Cerebellar cortex (tissue), 1 donor: ENCODE measurements at regions not wholly inside any gene's neighbourhood (a gene's known extent, or its start where the extent isn't known, plus 50 kb on each side); places are given as distances from the start of the nearest gene placed in this dataset.
"Not testable (repeated sequence)": the region's sequence is repeated elsewhere in the genome, so short reads cannot be mapped to it uniquely, and the experiment has no call there.

Source experiments
- DNase-seq: peaks from one replicate; pipeline ENCODE4 v3.0.0-alpha.2; 2015; ENCODE audit warnings: low spot score

GRCh38 chr13:38415233-38415632 is 65.6 kb downstream of the UFM1 start:
- no peak for DNase-seq

GRCh38 chr13:38417241-38417640 is 67.6 kb downstream of the UFM1 start:
- no peak for DNase-seq

GRCh38 chr13:38417727-38418126 is 68.1 kb downstream of the UFM1 start:
- DNase-seq, result no peak

- no peak for DNase-seq
Measured at GRCh38 chr13:38418286-38418685, 68.6 kb downstream of the UFM1 start.

- DNase-seq, result no peak
Measured at GRCh38 chr13:38419312-38419873, 69.7 kb downstream of the UFM1 start.

- DNase-seq, result no peak
Measured at GRCh38 chr13:38421590-38422560, 72.2 kb downstream of the UFM1 start.

- DNase-seq, result no peak
Measured at GRCh38 chr13:38429916-38430315, 80.3 kb downstream of the UFM1 start.

- DNase-seq, result no peak
Measured at GRCh38 chr13:38430796-38431195, 81.1 kb downstream of the UFM1 start.

- DNase-seq, result no peak
Measured at GRCh38 chr13:38440666-38441065, 91.0 kb downstream of the UFM1 start.

GRCh38 chr13:38444904-38445303 is 95.3 kb downstream of the UFM1 start:
- no peak for DNase-seq

GRCh38 chr13:38452656-38453055 is 103.0 kb downstream of the UFM1 start:
- DNase-seq, result no peak

- DNase-seq, result no peak
Measured at GRCh38 chr13:38462605-38463004, 113.0 kb downstream of the UFM1 start.

GRCh38 chr13:38463048-38463447 is 113.4 kb downstream of the UFM1 start:
- DNase-seq, result no peak

GRCh38 chr13:38472411-38472810 is 122.8 kb downstream of the UFM1 start:
- not testable (repeated sequence) for DNase-seq

- DNase-seq, result no peak
Measured at GRCh38 chr13:38473305-38473704, 123.7 kb downstream of the UFM1 start.

GRCh38 chr13:38477676-38478075 is 128.0 kb downstream of the UFM1 start:
- no peak for DNase-seq

GRCh38 chr13:38483623-38484022 is 134.0 kb downstream of the UFM1 start:
- DNase-seq, result no peak

GRCh38 chr13:38490657-38491056 is 141.0 kb downstream of the UFM1 start:
- DNase-seq, result no peak

GRCh38 chr13:38494445-38494844 is 144.8 kb downstream of the UFM1 start:
- DNase-seq, result no peak

- DNase-seq, result no peak
Measured at GRCh38 chr13:38496917-38497316, 147.3 kb downstream of the UFM1 start.

GRCh38 chr13:38498271-38498670 is 148.6 kb downstream of the UFM1 start:
- DNase-seq, result no peak

- DNase-seq, result no peak
Measured at GRCh38 chr13:38514575-38514974, 164.9 kb downstream of the UFM1 start.

- DNase-seq, result no peak
Measured at GRCh38 chr13:38518328-38518727, 168.5 kb upstream of the FREM2 start.
